Endodermal cell (in vitro differentiated cells): ENCODE measurements at regions not wholly inside any gene's neighbourhood (a gene's known extent, or its start where the extent isn't known, plus 50 kb on each side); places are given as distances from the start of the nearest gene placed in this dataset.

Experiments used
- DNase-seq: peaks from one replicate; pipeline ENCODE4 v3.0.0-alpha.2; 2017
- H3K27ac ChIP-seq: 2 replicates; pipeline ENCODE4 v1.5.1; 2013; ENCODE audit warnings: mild to moderate bottlenecking, low read depth, low read length, moderate library complexity
- H3K27me3 ChIP-seq: 2 replicates; pipeline ENCODE4 v1.6.1; 2013; ENCODE audit warnings: mild to moderate bottlenecking, low read length, moderate library complexity; ENCODE audit not compliant: insufficient read depth, control insufficient read depth, poor library complexity, severe bottlenecking
- H3K36me3 ChIP-seq: 2 replicates; pipeline ENCODE4 v1.7.0; 2013; ENCODE audit warnings: mild to moderate bottlenecking, low read length, moderate library complexity; ENCODE audit not compliant: control insufficient read depth, insufficient read depth
- H3K4me1 ChIP-seq: one replicate; pipeline ENCODE4 v1.7.0; 2013; ENCODE audit warnings: low read length; ENCODE audit not compliant: control insufficient read depth, insufficient read depth
- H3K4me3 ChIP-seq: 2 replicates; pipeline ENCODE4 v1.5.1; 2013; ENCODE audit warnings: mild to moderate bottlenecking, low read length, moderate library complexity
- H3K9ac ChIP-seq: 2 replicates; pipeline ENCODE4 v1.6.1; 2013; ENCODE audit warnings: mild to moderate bottlenecking, low read length, moderate library complexity; ENCODE audit not compliant: poor library complexity, severe bottlenecking; ENCODE audit errors: extremely low read depth
- H3K9me3 ChIP-seq: 2 replicates; pipeline ENCODE4 v1.6.1; 2013; ENCODE audit warnings: mild to moderate bottlenecking, low read length, moderate library complexity; ENCODE audit not compliant: control insufficient read depth
- H3K27ac Mint-ChIP-seq: 2 replicates; pipeline ENCODE4 v1.8.0; 2020; ENCODE audit warnings: mixed read lengths
- H3K27me3 Mint-ChIP-seq: 2 replicates; pipeline ENCODE4 v1.8.0; 2021; ENCODE audit warnings: mild to moderate bottlenecking, mixed read lengths; ENCODE audit not compliant: insufficient read depth
- H3K36me3 Mint-ChIP-seq: 2 replicates; pipeline ENCODE4 v1.8.0; 2020; ENCODE audit warnings: low read depth, mixed read lengths
- H3K4me1 Mint-ChIP-seq: 2 replicates; pipeline ENCODE4 v1.8.0; 2020; ENCODE audit warnings: mixed read lengths
- H3K4me3 Mint-ChIP-seq: 2 replicates; pipeline ENCODE4 v1.8.0; 2020; ENCODE audit warnings: mild to moderate bottlenecking, moderate library complexity, mixed read lengths
- H3K9me3 Mint-ChIP-seq: 2 replicates; pipeline ENCODE4 v1.8.0; 2020; ENCODE audit warnings: mild to moderate bottlenecking, mixed read lengths
- WGBS, 2 experiments: methylation state at CpG; one replicate each; pipeline versions ENCODE4 v1.1.5 to v1.1.7; 2013; ENCODE audit warnings: missing lambda C conversion rate in 2 of 2, mixed read lengths in 1 of 2; ENCODE audit not compliant: insufficient coverage in 1 of 2, insufficient read length in 1 of 2; 5-methylcytosine and 5-hydroxymethylcytosine counted together
- TF ChIP-seq, protein P1 (sequence below): fragments of 200-600 bp; sonication (generic); conservative IDR thresholded peaks from 2 replicates; pipeline ENCODE4 v1.5.0; 2021; ENCODE audit warnings: antibody characterized with exemption, mild to moderate bottlenecking

DNA sequence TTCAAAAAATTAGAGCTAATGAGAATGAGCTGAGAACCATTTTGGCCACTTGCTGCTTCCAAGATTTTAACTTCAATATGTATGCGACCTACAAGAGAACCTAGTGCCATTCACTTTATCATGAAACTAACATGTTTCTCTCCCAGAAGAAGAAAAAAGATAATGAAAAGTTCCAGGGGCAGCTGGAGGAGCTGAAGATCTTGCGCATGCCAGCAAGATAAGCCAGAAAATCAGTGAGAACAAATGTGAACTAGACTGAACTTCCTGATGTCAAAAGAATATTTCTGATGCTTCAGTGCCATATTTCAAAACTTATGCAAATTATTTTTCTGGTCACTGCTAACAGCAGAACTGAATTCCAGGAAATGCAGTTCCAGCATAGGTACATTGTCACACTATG is 1265.1 kb downstream of the BRINP3 start:
- H3K9me3 Mint-ChIP-seq = peaks cover 4% of the 10 kb centered on the region
- H3K27ac Mint-ChIP-seq = no peak overlapping the region
- no peaks in the 10 kb centered on the region for H3K27me3 Mint-ChIP-seq
- Histone ChIP-seq H3K36me3 (no peaks in the 10 kb centered on the region), H3K4me1 (no peaks in the 10 kb centered on the region), H3K9ac (no peak overlapping the region), H3K9me3 (no peaks in the 10 kb centered on the region), H3K27ac (no peak overlapping the region), H3K27me3 (no peaks in the 10 kb centered on the region), H3K4me3 (no peak overlapping the region)
- no peak for DNase-seq
- WGBS, 2 experiments = 88% methylated on average over 1 to 2 of the region's 2 CpGs
- no peaks in the 10 kb centered on the region for H3K4me1 Mint-ChIP-seq
- no peak overlapping the region for H3K4me3 Mint-ChIP-seq
- TF ChIP-seq, protein P1, sequence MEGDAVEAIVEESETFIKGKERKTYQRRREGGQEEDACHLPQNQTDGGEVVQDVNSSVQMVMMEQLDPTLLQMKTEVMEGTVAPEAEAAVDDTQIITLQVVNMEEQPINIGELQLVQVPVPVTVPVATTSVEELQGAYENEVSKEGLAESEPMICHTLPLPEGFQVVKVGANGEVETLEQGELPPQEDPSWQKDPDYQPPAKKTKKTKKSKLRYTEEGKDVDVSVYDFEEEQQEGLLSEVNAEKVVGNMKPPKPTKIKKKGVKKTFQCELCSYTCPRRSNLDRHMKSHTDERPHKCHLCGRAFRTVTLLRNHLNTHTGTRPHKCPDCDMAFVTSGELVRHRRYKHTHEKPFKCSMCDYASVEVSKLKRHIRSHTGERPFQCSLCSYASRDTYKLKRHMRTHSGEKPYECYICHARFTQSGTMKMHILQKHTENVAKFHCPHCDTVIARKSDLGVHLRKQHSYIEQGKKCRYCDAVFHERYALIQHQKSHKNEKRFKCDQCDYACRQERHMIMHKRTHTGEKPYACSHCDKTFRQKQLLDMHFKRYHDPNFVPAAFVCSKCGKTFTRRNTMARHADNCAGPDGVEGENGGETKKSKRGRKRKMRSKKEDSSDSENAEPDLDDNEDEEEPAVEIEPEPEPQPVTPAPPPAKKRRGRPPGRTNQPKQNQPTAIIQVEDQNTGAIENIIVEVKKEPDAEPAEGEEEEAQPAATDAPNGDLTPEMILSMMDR = no peak
- H3K36me3 Mint-ChIP-seq = no peaks in the 10 kb centered on the region

DNA sequence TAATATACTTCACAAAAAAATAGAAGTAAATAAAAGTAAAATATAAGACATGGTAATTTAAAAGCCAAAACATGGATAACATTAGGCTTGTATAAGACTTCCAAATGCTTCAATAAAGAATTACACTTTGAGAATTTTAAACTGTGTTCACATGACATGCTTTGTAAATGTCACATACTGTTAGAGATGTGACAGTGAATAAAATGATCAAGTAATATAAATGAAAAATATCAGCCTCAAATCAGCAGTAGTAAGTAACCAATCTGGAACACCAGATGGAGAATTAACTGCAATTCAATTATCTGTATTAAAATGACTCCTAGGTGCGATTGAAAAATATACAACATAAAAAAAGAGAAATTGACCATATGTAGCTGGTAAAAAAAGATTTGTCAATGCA is 1260.8 kb downstream of the BRINP3 start:
- Mint-ChIP-seq H3K4me3 (no peak overlapping the region), H3K36me3 (no peaks in the 10 kb centered on the region), H3K4me1 (no peaks in the 10 kb centered on the region), H3K9me3 (no peaks in the 10 kb centered on the region), H3K27ac (no peak overlapping the region), H3K27me3 (no peaks in the 10 kb centered on the region)
- Histone ChIP-seq H3K36me3 (no peaks in the 10 kb centered on the region), H3K27me3 (no peaks in the 10 kb centered on the region), H3K9ac (no peak overlapping the region), H3K27ac (no peak overlapping the region), H3K4me3 (no peak overlapping the region), H3K4me1 (no peaks in the 10 kb centered on the region), H3K9me3 (no peaks in the 10 kb centered on the region)
- TF ChIP-seq, protein P1 = no peak
- DNase-seq = no peak
- 82 to 100% methylated on average over 1 of the region's 1 CpG for whole genome bisulfite sequencing, 2 experiments

DNA sequence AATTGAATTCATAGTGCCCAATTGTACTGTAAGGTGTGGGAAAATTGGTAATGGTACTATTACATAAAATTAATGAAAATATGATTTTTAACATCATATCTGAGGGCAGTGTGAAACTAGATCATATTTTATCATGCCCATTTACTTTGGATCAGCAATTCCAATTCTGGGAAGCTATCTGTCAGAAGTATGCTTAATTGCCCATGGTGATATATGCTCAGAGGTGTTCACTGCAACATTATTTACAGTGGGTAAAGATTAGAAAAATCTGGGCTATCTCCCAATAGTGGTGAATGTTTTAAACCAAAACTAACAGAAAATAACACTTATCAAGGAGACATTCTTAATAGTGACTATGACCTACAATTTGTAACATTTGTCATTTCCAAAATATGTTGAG is 1260.0 kb downstream of the BRINP3 start:
- TF ChIP-seq, protein P1 = no peak
- H3K27me3 Mint-ChIP-seq = no peaks in the 10 kb centered on the region
- H3K36me3 Mint-ChIP-seq = no peaks in the 10 kb centered on the region
- no peak for DNase-seq
- no peaks in the 10 kb centered on the region for H3K27me3 ChIP-seq
- H3K27ac Mint-ChIP-seq = no peak overlapping the region
- no peaks in the 10 kb centered on the region for H3K4me1 Mint-ChIP-seq
- no peak overlapping the region for H3K4me3 ChIP-seq
- H3K9me3 Mint-ChIP-seq = no peaks in the 10 kb centered on the region
- H3K36me3 ChIP-seq = no peaks in the 10 kb centered on the region
- no peaks in the 10 kb centered on the region for H3K9me3 ChIP-seq
- H3K9ac ChIP-seq = no peak overlapping the region
- no peak overlapping the region for H3K27ac ChIP-seq
- H3K4me3 Mint-ChIP-seq = no peak overlapping the region
- no peaks in the 10 kb centered on the region for H3K4me1 ChIP-seq
